Motor neuron (in vitro differentiated cells): ENCODE measurements at regions not wholly inside any gene's neighbourhood (a gene's known extent, or its start where the extent isn't known, plus 50 kb on each side); places are given as distances from the start of the nearest gene placed in this dataset.

Experiments used
- ATAC-seq, 8 experiments: fragments of 200-7000 bp; cut with Tn5 transposase; replicated peaks in 6 of 8; 2 replicates each; pipeline ENCODE4 v1.8.0; 2021; ENCODE audit warnings: mild to moderate bottlenecking in 8 of 8, moderate library complexity in 8 of 8
- H3K27ac ChIP-seq, 2 donors: fragments of 250-450 bp; sonication (Bioruptor Pico); 2 replicates each; pipeline ENCODE4 v1.9.0; 2021; ENCODE audit warnings: antibody characterized with exemption in 2 of 2, mild to moderate bottlenecking in 2 of 2, moderate library complexity in 1 of 2
- H3K4me1 ChIP-seq, 2 donors: fragments of 250-450 bp; sonication (Bioruptor Pico); replicated peaks in 1 of 2; 2 replicates each; pipeline ENCODE4 v1.6.1; 2021; ENCODE audit warnings: antibody characterized with exemption in 2 of 2, mild to moderate bottlenecking in 2 of 2, moderate library complexity in 1 of 2
- H3K4me3 ChIP-seq, 5 donors: fragments of 250-450 bp; sonication (Bioruptor Pico); 2 replicates each; pipeline ENCODE4 v1.9.0; 2021; ENCODE audit warnings: antibody characterized with exemption in 5 of 5, mild to moderate bottlenecking in 5 of 5, moderate library complexity in 4 of 5
- WGBS, 10 experiments: fragments of 450-650 bp; shearing (Covaris generic); methylation state at CpG; one replicate each; pipeline ENCODE4 v1.0.0; 2022; 5-methylcytosine and 5-hydroxymethylcytosine counted together
- in situ Hi-C, 9 experiments: fragments of 400-800 bp; cut with MboI; loops; one replicate each; pipeline ENCODE4 v1.15.0; 2021; ENCODE audit warnings: low sequenced_read_pairs in 9 of 9, low pct_unique_long_range_greater_than_20kb in 2 of 9; ENCODE audit not compliant: unreplicated experiment in 9 of 9

GRCh38 chr10:57807906-57808305 lies 459.8 kb downstream of the IPMK start:
- in situ Hi-C loops: no loop called here
- 0 to 100% (median 76%) methylated on average over 1 to 5 of the region's 5 CpGs; no CpG with 5 or more reads in 1 of the 10 experiments for WGBS, 10 experiments
- H3K4me1 ChIP-seq: peaks cover 0 to 13% of the 10 kb centered on the region in 2 donors
- H3K4me3 ChIP-seq: no peak overlapping the region
- no peak for ATAC-seq
- no peak overlapping the region for H3K27ac ChIP-seq

DNA sequence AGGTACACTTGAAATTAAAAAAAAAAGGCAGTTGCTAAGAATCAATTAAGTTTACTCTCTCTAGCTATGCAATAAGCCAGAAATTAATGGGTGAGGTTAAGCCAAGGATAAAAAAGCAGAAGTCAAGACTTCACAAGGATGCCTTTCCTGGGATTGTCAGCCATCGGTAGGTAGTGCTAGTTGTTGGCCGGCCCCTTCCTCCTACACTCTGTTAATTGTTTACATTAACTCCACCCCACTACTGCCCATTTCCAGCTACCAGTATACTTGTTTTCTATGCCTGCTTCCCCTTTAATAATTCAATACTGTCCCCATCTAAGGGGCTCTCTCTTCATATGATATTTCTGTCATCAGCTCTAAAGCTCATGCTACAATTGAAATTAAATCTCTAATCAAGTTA lies 461.0 kb downstream of the IPMK start:
- in situ Hi-C loops: no loop called here
- 17 to 100% (median 85%) methylated on average over 1 to 2 of the region's 2 CpGs for WGBS, 10 experiments
- ATAC-seq: no peak
- peaks cover 0 to 7% of the 10 kb centered on the region in 2 donors for H3K4me1 ChIP-seq
- no peak overlapping the region for H3K27ac ChIP-seq
- H3K4me3 ChIP-seq: no peak overlapping the region

GRCh38 chr10:57799625-57800024 lies 468.1 kb downstream of the IPMK start:
- no peak overlapping the region for H3K27ac ChIP-seq
- H3K4me3 ChIP-seq: no peak overlapping the region
- no peak for ATAC-seq
- in situ Hi-C loops: no loop called here
- H3K4me1 ChIP-seq: peaks cover 0 to 12% of the 10 kb centered on the region in 2 donors
- whole genome bisulfite sequencing, 10 experiments: 4 to 100% (median 89%) methylated on average over 1 to 3 of the region's 3 CpGs; no CpG with 5 or more reads in 2 of the 10 experiments

- in situ Hi-C loops: no loop called here
- 0 to 49% (median 10%) methylated on average over 2 to 3 of the region's 3 CpGs; no CpG with 5 or more reads in 1 of the 10 experiments for WGBS, 10 experiments
- Histone ChIP-seq H3K4me3 (no peak overlapping the region), H3K27ac (no peak overlapping the region), H3K4me1 (peaks cover 0 to 12% of the 10 kb centered on the region in 2 donors)
- ATAC-seq: peak in 3 of 8 experiments; percentile 17 to 70 (median 34)
Observed at GRCh38 chr10:57798830-57799229, 468.9 kb downstream of the IPMK start.

- Histone ChIP-seq H3K4me1 (peaks cover under 1 to 5% of the 10 kb centered on the region in 2 donors), H3K4me3 (no peak overlapping the region), H3K27ac (no peak overlapping the region)
- in situ Hi-C loops: no loop called here
- no peak for ATAC-seq
- 0 to 100% (median 35%) methylated on average over 1 of the region's 1 CpG; no CpG with 5 or more reads in 4 of the 10 experiments for WGBS, 10 experiments
Observed at GRCh38 chr10:57791546-57791945, 476.1 kb downstream of the IPMK start.

- peaks cover 3 to 8% of the 10 kb centered on the region in 2 donors for H3K4me1 ChIP-seq
- WGBS, 10 experiments: 0 to 100% (median 100%) methylated on average over 1 of the region's 1 CpG; no CpG with 5 or more reads in 3 of the 10 experiments
- no peak for ATAC-seq
- in situ Hi-C loops: no loop called here
- no peak overlapping the region for H3K27ac ChIP-seq
- no peak overlapping the region for H3K4me3 ChIP-seq
Observed at GRCh38 chr10:57790703-57791102, 477.0 kb downstream of the IPMK start.

DNA sequence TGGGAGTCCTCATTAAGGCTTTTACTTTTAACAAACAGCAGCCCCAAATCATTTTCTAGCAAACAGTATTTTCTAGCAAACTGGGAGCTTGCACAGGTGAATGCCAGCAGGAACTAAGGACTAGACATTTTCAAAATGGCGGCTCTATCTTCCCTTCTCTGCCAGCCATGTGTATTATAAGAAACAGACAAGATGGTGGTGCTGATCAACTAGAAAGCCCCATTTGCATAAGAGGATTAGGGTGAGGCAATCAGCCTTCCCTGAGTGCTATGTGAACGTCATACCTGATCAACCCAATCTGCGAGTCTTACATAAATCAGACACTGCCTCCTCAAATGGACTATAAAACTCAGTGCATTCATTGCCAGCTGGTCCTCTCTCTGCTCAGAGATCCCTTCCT lies 479.6 kb downstream of the IPMK start:
- WGBS, 10 experiments: 14 to 100% (median 87%) methylated on average over 1 to 3 of the region's 3 CpGs; no CpG with 5 or more reads in 4 of the 10 experiments
- no peak overlapping the region for H3K4me3 ChIP-seq
- H3K27ac ChIP-seq: peak overlapping the region in 1 of 2 donors; percentile 22
- peaks cover 3 to 9% of the 10 kb centered on the region in 2 donors for H3K4me1 ChIP-seq
- ATAC-seq: no peak
- in situ Hi-C loops: no loop called here

DNA sequence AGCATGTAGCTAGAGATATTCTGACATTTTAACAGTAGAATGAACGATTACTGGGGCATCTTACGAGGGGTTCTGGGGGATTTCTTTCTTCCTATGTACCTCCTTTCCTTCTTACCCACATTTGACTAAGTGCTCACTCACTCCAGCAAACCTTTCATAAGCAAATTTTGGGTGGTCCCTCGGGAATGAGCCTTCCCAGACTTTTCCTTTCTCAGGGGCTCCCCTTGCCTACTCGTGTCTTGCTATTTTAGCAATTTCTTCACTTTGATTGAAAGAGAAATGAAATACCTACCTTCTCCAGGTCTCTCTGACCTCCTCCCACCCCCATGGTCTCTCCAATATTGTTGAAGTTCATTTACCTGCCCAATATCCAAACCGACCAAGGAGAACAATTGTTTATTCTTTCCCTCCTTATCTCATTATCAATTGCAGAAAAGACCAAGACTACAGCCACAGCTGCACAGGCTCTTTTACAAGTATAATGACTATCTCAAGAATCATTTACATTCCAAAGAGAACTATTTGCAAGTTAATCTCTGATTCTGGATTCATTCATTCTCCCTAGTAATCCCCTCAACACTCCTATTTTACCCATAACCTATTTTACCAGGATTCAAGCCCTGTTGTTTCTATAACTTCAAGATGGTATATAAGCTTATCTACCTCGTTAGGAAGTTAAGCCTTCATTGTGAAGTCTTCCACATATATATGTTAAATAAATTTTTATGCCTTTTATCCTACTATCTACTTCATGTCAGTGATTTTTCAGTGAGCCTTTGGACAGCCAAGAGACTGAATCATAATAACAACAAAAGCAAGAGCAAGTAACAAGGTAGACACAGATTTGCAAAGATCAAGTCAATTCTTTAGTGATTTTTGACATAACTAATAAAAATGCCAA lies 480.6 kb downstream of the IPMK start:
- Histone ChIP-seq H3K27ac (peak overlapping the region in 1 of 2 donors; percentile 38), H3K4me1 (peaks cover 3 to 9% of the 10 kb centered on the region in 2 donors), H3K4me3 (no peak overlapping the region)
- ATAC-seq: peak in 4 of 8 experiments; percentile 52 to 57 (median 54)
- 0 to 60% (median 20%) methylated on average over 1 to 6 of the region's 6 CpGs for WGBS, 10 experiments
- in situ Hi-C loops: no loop called here

DNA sequence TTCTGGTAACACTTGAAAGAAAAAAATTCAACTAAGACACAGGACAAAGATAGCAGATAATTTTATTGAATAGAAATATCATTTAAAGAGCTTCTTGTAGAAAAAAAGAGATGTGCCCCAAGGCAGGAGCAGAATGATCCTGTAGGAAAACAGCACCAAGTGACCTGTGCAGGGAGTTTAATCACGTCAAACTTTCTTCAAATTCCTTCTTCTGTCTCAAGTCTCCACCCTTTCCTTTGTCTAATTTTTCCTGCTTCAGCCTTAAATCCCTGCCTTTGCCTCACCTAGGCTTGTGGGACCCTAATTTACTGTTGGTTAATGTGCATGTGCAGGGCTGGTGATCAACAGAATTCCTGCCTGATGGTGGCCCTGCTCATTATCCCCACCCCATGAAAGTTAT lies 481.4 kb downstream of the IPMK start:
- Histone ChIP-seq H3K27ac (peak overlapping the region in 1 of 2 donors; percentile 24), H3K4me1 (peaks cover 3 to 9% of the 10 kb centered on the region in 2 donors), H3K4me3 (no peak overlapping the region)
- WGBS, 10 experiments: 0 to 80% (median 8%) methylated on average over 1 of the region's 1 CpG; no CpG with 5 or more reads in 2 of the 10 experiments
- ATAC-seq: peak in 1 of 8 experiments; percentile 25
- in situ Hi-C loops: no loop called here

- no peak overlapping the region for H3K4me3 ChIP-seq
- no peak for ATAC-seq
- H3K27ac ChIP-seq: peak overlapping the region in 1 of 2 donors; percentile 24
- H3K4me1 ChIP-seq: peaks cover 3 to 9% of the 10 kb centered on the region in 2 donors
- 0 to 100% (median 27%) methylated on average over 1 to 2 of the region's 2 CpGs; no CpG with 5 or more reads in 3 of the 10 experiments for WGBS, 10 experiments
- in situ Hi-C loops: no loop called here
Observed at GRCh38 chr10:57785546-57785945, 482.1 kb downstream of the IPMK start.

GRCh38 chr10:57785068-57785467 lies 482.6 kb downstream of the IPMK start:
- WGBS, 10 experiments: 19 to 100% (median 92%) methylated on average over 1 to 3 of the region's 3 CpGs; no CpG with 5 or more reads in 1 of the 10 experiments
- Histone ChIP-seq H3K27ac (no peak overlapping the region), H3K4me1 (peaks cover 3 to 9% of the 10 kb centered on the region in 2 donors), H3K4me3 (no peak overlapping the region)
- ATAC-seq: no peak
- in situ Hi-C loops: no loop called here

DNA sequence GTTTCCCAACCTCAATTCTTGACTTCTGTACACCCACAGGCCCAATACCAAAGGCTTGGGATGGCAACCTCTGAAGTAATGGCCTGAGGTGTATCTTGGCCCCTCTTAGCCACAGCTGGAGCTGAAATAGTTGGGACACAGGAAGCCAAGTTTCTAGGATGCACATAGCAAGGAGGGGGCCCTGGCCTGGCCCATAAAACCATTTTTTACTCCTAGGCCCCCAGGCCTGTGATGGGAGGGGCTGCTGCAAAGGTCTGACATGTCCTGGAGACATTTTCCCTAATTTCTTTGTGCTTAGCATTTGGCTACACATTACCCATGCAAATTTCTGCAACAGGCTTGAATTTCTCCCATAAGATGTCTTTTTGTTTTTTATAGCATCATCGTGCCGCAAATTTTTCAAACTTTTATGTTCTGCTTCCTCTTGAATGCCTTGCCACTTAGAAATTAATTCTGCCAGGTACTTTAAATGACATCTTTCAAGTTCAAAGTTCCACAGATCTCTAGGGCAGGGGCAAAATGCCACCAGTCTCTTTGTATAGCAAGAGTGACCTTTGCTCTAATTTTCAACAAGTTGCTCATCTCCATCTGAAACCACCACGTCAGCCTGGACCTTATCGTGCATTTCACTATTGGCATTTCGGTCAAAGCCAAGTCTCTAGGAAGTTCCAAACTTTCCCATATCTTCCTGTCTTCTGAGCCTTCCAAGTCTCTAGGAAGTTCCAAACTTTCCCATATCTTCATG lies 490.8 kb downstream of the IPMK start:
- WGBS, 10 experiments: 5 to 100% (median 59%) methylated on average over 1 to 5 of the region's 5 CpGs; no CpG with 5 or more reads in 3 of the 10 experiments
- Histone ChIP-seq H3K4me1 (no peaks in the 10 kb centered on the region), H3K4me3 (no peak overlapping the region), H3K27ac (no peak overlapping the region)
- in situ Hi-C loops: no loop called here
- no peak for ATAC-seq

DNA sequence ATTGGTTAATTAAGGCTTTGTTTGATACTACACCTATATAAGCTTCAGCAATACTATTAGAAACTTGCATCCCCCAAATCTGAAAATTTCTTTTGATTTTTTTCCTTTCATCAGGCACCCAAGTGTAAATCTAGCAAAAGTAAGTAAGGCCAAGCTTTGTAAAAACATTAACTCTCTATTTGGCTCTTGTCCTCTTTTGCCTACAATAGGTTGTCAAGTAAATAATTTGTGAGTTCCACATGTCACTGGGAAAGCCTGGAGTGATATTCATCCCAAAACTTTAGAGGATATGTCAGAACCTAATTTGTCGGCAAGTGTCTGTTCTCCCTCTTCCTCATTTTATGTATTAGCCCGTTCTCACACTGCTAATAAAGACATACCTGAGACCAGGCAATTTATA lies 492.4 kb downstream of the IPMK start:
- Histone ChIP-seq H3K27ac (no peak overlapping the region), H3K4me1 (no peaks in the 10 kb centered on the region), H3K4me3 (no peak overlapping the region)
- in situ Hi-C loops: no loop called here
- ATAC-seq: no peak
- WGBS, 10 experiments: 0 to 100% (median 69%) methylated on average over 1 to 2 of the region's 2 CpGs
